Gastroesophageal sphincter (tissue), 3 donors: ENCODE measurements at regions not wholly inside any gene's neighbourhood (a gene's known extent, or its start where the extent isn't known, plus 50 kb on each side); places are given as distances from the start of the nearest gene placed in this dataset.
"Not testable (repeated sequence)": the region's sequence is repeated elsewhere in the genome, so short reads cannot be mapped to it uniquely, and the experiment has no call there.

ENCODE experiments used
- CTCF ChIP-seq, 4 experiments: fragments of 200-600 bp in 2 of 4; fragments of 450-650 bp in 2 of 4; sonication (generic) in 1 of 4; IDR thresholded peaks; one replicate each; pipeline ENCODE4 v1.5.1; 2017 to 2019; ENCODE audit warnings: antibody characterized with exemption in 4 of 4, mild to moderate bottlenecking in 2 of 4, moderate library complexity in 2 of 4
- EP300 ChIP-seq: sonication (generic); formaldehyde crosslinking; IDR thresholded peaks from one replicate; pipeline ENCODE4 v1.6.1; 2017; ENCODE audit warnings: antibody characterized with exemption, mild to moderate bottlenecking
- POLR2A ChIP-seq, 2 donors: fragments of 450-650 bp; IDR thresholded peaks; one replicate each; pipeline ENCODE4 v1.6.1; 2017; ENCODE audit warnings: antibody characterized with exemption in 2 of 2, mild to moderate bottlenecking in 2 of 2, moderate library complexity in 1 of 2

GRCh38 chr16:7769091-7769490 lies 436.4 kb downstream of the RBFOX1 start:
- TF ChIP-seq POLR2A (IDR thresholded peaks at IDR 0.05); CTCF (IDR thresholded peaks at IDR 0.05); EP300: not testable (repeated sequence)
